ENCODE measurements at regions not wholly inside any gene's neighbourhood (a gene's known extent, or its start where the extent isn't known, plus 50 kb on each side); places are given as distances from the start of the nearest gene placed in this dataset.
"Not testable (repeated sequence)": the region's sequence is repeated elsewhere in the genome, so short reads cannot be mapped to it uniquely, and the experiment has no call there.

- TF ChIP-seq SAP130 (CRISPR knock-in tag; IDR thresholded peaks at IDR 0.05; ENCODE audit: low read depth) (no peak), ZHX1 (CRISPR knock-in tag; IDR thresholded peaks at IDR 0.05; ENCODE audit: low read depth) (no peak), BCL3 (CRISPR knock-in tag; IDR thresholded peaks at IDR 0.05) (no peak)
- TF ChIP-seq, protein P1, sequence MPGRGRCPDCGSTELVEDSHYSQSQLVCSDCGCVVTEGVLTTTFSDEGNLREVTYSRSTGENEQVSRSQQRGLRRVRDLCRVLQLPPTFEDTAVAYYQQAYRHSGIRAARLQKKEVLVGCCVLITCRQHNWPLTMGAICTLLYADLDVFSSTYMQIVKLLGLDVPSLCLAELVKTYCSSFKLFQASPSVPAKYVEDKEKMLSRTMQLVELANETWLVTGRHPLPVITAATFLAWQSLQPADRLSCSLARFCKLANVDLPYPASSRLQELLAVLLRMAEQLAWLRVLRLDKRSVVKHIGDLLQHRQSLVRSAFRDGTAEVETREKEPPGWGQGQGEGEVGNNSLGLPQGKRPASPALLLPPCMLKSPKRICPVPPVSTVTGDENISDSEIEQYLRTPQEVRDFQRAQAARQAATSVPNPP (CRISPR knock-in tag; IDR thresholded peaks at IDR 0.05), result no peak
Measured at GRCh38 chr4:148540622-148541326, 98.6 kb upstream of the NR3C2 start (continued).

DNA sequence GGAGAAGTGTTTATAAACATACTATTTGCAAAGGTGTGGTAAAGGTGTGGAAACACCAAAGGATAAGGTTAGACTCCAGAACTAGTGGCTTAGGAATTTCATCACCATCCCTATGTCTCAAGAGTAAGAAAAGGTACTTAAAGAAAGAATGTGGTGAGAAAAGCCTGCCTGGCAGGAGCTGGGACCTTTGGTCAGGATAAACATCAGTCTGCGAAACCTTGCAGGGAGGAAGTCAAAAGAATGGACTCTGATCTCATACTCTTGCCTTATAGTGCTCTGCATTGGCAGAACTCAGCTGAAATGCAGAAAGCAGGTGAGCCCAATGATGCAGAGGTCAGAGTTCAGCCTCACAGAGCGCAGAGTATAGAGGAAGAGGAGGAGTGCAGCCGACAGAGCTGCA, 97.2 kb upstream of the NR3C2 start:
- ChIA-PET POLR2A (interaction anchor here (0.6 kb wide), 1 partner anchor 251 kb away, joined by 3 read pairs; no protein-coding TSS in a partner anchor), CTCF (ENCODE audit: low intra/inter-chr PET ratio, low total read pairs) (no interaction called here)
- in situ Hi-C loops (cut with HindIII; ENCODE audit: extremely low pct_ligation_motif_present, low pct_unique_long_range_greater_than_20kb) (no loop called here), intact Hi-C loops (cut with micrococcal nuclease; ENCODE audit: unreplicated experiment) (no loop called here)
- H3K4me1 ChIP-seq (ENCODE audit: insufficient read depth, low read length), result no peaks in the 10 kb centered on the region
- ATAC-seq (no peak), FAIRE-seq (no peak), DNase-seq (ENCODE audit: low spot score) (no peak)
- H3K9me3 ChIP-seq (ENCODE audit: low read length), result peaks cover 21% of the 10 kb centered on the region
- BruUV-seq (replicated peaks), result no TSS peak
- no peak overlapping the region for H2AFZ ChIP-seq (ENCODE audit: low read length)
- WGBS (ENCODE audit: low lambda C conversion rate), result 2% methylated on average over 3 of the region's 3 CpGs
- no peak overlapping the region for H3K4me2 ChIP-seq (ENCODE audit: low read depth, low read length)
- H3K27ac ChIP-seq (ENCODE audit: extremely low read length, insufficient read depth, low read length), result no peak overlapping the region
- no peak overlapping the region for H3K9ac ChIP-seq (ENCODE audit: insufficient read depth, low read depth, low read length)
- H3K4me3 ChIP-seq (replicated peaks in 1 of 3; ENCODE audit: insufficient read depth in 1 of 3, low read depth in 2 of 3, low read length in 3 of 3), result no peak overlapping the region
- no peaks in the 10 kb centered on the region for H4K20me1 ChIP-seq (ENCODE audit: insufficient read depth, low read length)
- H3K36me3 ChIP-seq (replicated peaks in 1 of 2; ENCODE audit: control insufficient read depth in 1 of 2, insufficient read depth in 2 of 2, low read length in 2 of 2), result no peaks in the 10 kb centered on the region
- H3K79me2 ChIP-seq (ENCODE audit: insufficient read depth, low read length), result no peaks in the 10 kb centered on the region
- H3K27me3 ChIP-seq (ENCODE audit: control insufficient read depth in 1 of 2, insufficient read depth in 2 of 2, low read length in 2 of 2), result no peaks in the 10 kb centered on the region
- no peak for TF ChIP-seq KMT2B (CRISPR knock-in tag; IDR thresholded peaks at IDR 0.05)

DNA sequence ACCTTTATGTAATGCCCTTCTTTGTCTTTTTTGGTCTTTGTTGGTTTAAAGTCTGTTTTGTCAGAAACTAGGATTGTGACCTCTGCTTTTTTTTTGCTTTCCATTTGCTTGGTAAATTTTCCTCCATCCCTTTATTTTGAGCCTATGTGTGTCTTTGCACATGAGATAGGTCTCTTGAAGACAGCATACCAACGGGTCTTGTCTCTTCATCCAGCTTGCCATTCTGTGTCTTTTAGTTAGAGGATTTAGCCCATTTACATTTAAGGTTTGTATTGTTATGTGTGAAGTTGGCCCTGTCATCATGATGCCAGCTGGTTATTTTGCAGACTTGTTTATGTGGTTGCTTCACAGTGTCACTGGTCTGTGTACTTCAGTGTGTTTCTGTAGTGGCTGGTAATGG, 91.6 kb upstream of the NR3C2 start:
- 0% methylated on average over 1 of the region's 1 CpG for WGBS (ENCODE audit: low lambda C conversion rate)
- H3K9ac ChIP-seq (ENCODE audit: insufficient read depth, low read depth, low read length); H3K27ac ChIP-seq (ENCODE audit: extremely low read length, insufficient read depth, low read length); intact Hi-C loops (cut with micrococcal nuclease; ENCODE audit: unreplicated experiment); H3K4me2 ChIP-seq (ENCODE audit: low read depth, low read length); FAIRE-seq; H2AFZ ChIP-seq (ENCODE audit: low read length); CTCF ChIA-PET (ENCODE audit: low intra/inter-chr PET ratio, low total read pairs); H3K4me3 ChIP-seq (replicated peaks in 1 of 3; ENCODE audit: insufficient read depth in 1 of 3, low read depth in 2 of 3, low read length in 3 of 3); ATAC-seq; POLR2A ChIA-PET; in situ Hi-C loops (cut with HindIII; ENCODE audit: extremely low pct_ligation_motif_present, low pct_unique_long_range_greater_than_20kb); H3K27me3 ChIP-seq (ENCODE audit: control insufficient read depth in 1 of 2, insufficient read depth in 2 of 2, low read length in 2 of 2); H3K4me1 ChIP-seq (ENCODE audit: insufficient read depth, low read length); BruUV-seq (replicated peaks); H3K79me2 ChIP-seq (ENCODE audit: insufficient read depth, low read length); DNase-seq (ENCODE audit: low spot score); H4K20me1 ChIP-seq (ENCODE audit: insufficient read depth, low read length); H3K36me3 ChIP-seq (replicated peaks in 1 of 2; ENCODE audit: control insufficient read depth in 1 of 2, insufficient read depth in 2 of 2, low read length in 2 of 2): not testable (repeated sequence)
- H3K9me3 ChIP-seq (ENCODE audit: low read length), result peaks cover 42% of the 10 kb centered on the region

All from HepG2 (cell line).